LNCaP clone FGC (cell line): ENCODE measurements at regions not wholly inside any gene's neighbourhood (a gene's known extent, or its start where the extent isn't known, plus 50 kb on each side); places are given as distances from the start of the nearest gene placed in this dataset.

Source experiments
- DNase-seq: peaks from one replicate; pipeline ENCODE4 v3.0.0-alpha.2; 2011; ENCODE audit warnings: low read depth
- H3K4me3 ChIP-seq: 2 replicates; pipeline ENCODE4 v1.5.1; 2011; ENCODE audit warnings: mild to moderate bottlenecking, low read depth, low read length, control low read depth
- TF ChIP-seq, protein P1 (sequence below): IDR thresholded peaks from 2 replicates; pipeline ENCODE4 v1.5.1; 2012; ENCODE audit warnings: mild to moderate bottlenecking; ENCODE audit not compliant: control insufficient read depth, insufficient read depth; ENCODE audit errors: extremely low read depth

DNA sequence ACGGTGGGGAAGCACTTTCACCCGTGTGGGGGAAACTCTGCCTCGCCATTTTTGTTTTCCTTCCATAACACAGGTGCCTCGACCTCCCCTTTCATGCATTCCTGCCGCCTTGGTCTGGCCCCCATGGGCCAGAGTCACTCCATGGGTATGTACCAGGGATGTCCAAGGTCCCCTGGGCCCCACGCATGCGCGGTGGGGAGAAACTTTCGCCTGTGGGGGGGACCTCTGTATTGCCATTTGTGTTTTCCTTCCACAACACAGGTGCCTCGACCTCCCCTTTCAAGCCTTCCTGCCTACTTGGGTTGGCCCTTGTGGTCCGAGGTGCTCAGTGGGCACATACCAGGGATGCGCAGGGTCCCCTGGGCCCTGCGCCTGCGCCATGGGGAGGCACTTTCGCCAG is 345.8 kb downstream of the ALG10 start:
- no peak for DNase-seq
- no peak overlapping the region for H3K4me3 ChIP-seq
- TF ChIP-seq, protein P1, sequence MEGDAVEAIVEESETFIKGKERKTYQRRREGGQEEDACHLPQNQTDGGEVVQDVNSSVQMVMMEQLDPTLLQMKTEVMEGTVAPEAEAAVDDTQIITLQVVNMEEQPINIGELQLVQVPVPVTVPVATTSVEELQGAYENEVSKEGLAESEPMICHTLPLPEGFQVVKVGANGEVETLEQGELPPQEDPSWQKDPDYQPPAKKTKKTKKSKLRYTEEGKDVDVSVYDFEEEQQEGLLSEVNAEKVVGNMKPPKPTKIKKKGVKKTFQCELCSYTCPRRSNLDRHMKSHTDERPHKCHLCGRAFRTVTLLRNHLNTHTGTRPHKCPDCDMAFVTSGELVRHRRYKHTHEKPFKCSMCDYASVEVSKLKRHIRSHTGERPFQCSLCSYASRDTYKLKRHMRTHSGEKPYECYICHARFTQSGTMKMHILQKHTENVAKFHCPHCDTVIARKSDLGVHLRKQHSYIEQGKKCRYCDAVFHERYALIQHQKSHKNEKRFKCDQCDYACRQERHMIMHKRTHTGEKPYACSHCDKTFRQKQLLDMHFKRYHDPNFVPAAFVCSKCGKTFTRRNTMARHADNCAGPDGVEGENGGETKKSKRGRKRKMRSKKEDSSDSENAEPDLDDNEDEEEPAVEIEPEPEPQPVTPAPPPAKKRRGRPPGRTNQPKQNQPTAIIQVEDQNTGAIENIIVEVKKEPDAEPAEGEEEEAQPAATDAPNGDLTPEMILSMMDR: no peak

DNA sequence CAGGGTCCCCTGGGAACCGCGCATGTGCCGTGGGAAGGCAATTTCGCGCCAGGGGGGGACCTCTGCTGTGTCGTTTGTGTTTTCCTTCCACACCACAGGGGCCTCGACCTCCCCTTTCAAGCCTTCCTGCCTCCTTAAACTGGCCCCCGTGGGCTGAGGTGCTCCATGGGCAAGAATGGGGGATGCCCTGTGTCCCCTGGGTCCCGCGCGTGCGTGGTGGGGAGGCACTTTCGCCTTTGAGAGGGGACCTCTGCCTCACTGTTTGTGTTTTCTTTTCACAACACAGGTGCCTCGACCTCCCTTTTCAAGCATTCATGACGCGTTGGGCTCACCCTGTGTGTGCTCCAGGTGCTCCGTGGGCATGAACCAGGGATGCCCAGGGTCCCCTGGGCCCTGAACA is 348.8 kb downstream of the ALG10 start:
- TF ChIP-seq, protein P1: no peak
- DNase-seq: no peak
- H3K4me3 ChIP-seq: no peak overlapping the region

DNA sequence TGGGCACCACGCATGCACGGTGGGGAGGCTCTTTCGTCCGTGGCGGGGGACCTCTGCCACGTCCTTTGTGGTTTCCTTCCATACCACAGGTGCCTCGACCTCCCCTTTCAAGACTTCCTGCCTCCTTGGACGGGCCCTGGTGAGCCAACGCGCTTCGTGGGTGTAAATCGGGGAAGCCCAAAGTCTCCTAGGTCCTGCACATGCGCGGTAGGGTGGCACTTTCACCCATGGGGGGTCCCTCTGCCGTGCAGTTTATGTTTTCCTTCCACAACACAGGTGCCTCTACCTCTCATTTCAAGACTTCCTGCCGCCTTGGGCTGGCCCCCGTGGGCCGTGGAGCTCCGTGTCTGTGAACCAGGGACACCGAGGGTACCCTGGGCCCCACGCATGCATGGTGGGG is 349.7 kb downstream of the ALG10 start:
- H3K4me3 ChIP-seq: no peak overlapping the region
- no peak for DNase-seq
- TF ChIP-seq, protein P1: no peak

DNA sequence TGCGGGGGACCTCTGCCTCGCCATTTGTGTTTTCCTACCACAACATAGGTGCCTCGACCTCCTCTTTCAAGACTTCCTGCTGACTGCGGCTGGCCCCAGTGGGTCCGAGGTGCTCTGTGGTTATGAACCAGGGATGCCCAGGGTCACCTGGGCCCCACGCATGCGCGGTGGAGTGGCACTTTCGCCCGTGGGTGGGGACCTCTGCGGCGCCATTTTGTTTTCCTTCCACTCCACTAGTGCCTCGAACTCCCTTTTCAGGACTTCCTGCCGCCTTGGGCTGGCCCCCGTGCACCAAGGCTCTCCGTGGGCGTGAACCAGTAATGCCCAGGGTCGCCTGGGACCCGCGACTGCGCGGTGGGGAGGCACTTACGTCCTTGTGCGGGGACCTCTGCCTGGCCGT is 351.6 kb downstream of the ALG10 start:
- TF ChIP-seq, protein P1: no peak
- DNase-seq: no peak
- H3K4me3 ChIP-seq: no peak overlapping the region

DNA sequence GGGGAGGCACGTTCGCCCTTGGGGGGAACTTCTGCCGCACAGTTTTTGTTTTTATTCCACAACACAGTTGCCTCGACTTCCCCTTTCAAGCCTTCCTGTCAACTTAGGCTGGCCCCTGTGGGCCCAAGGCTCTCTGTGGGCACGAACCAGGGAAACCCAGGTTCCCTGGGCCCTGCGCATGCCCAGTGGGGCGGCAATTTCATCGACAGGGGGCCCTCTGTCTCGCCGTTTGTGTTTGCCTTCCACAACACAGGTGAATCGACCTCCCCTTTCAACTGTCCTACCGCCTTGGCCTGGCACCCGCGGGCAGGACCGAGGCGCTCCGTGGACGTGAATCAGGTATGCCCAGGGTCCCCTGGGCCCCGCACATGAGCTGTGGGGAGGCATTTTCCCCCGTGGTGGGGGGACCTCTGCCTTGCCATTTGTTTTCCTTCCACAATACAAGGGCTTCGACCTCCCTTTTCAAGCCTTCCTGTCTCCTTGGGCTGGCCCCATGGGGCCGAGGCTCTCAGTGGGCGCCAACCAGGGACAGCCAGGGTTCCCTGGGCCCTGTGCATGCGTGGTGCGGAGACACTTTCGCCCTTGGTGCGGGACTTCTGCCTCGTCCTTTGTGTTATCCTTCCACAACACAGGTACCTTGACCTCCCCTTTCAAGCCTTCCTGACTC is 354.0 kb downstream of the ALG10 start:
- H3K4me3 ChIP-seq: no peak overlapping the region
- TF ChIP-seq, protein P1: no peak
- DNase-seq: no peak

DNA sequence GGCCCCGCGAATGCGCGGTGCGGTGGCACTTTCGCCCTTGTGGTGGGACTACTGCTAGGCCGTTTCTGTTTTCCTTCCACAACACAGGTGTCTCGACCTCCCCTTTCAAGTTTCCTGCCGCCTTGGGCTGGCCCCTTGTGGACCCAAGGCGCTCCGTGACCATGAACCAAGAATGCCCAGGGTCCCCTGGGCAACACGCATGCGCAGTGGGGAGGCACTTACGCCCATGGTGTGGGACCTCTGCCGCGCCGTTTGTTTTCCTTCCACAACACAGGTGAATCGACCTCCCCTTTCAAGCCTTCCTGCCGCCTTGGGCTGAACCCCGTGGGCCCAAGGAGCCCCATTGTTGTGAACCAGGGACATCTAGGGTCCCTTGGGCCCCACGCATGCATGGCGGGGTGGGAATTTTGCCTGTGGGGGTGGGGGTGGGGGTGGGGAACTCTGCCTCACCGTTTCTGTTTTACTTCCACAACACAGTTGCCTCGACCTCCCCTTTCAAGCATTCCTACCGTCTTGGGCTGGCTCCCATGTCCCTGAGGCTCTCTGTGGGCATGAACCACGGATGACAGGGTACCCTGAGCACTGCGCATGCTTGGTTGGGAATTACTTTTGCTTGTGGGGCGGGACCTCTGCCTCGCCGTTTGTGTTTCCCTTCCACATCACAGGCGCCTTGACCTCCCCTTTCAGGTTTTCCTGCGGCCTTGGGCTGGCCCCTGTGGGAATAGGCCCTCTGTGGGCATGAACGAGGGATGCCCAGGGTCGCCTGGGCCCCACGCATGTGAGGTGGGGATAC is 355.1 kb downstream of the ALG10 start:
- TF ChIP-seq, protein P1: no peak
- no peak overlapping the region for H3K4me3 ChIP-seq
- DNase-seq: no peak
